PFSK-1 (cell line): ENCODE measurements at regions not wholly inside any gene's neighbourhood (a gene's known extent, or its start where the extent isn't known, plus 50 kb on each side); places are given as distances from the start of the nearest gene placed in this dataset.

Source experiments
- FOXP2 ChIP-seq: optimal IDR thresholded peaks from 2 replicates; pipeline ENCODE3; 2011; ENCODE audit warnings: borderline replicate concordance, control low read depth, inconsistent platforms; ENCODE audit not compliant: insufficient read depth; ENCODE audit errors: extremely low read length, extremely low read depth
- POLR2AphosphoS5 ChIP-seq: IDR thresholded peaks from 2 replicates; pipeline ENCODE4 v1.6.1; 2012; ENCODE audit warnings: low read depth, mild to moderate bottlenecking, control low read depth, low read length, moderate library complexity
- REST ChIP-seq, 2 experiments: IDR thresholded peaks; 2 replicates each; pipeline versions ENCODE4 v1.6.1 to v1.8.0; 2011 to 2012; ENCODE audit warnings: low read depth in 2 of 2, low read length in 2 of 2, control low read depth in 1 of 2, inconsistent platforms in 1 of 2, mild to moderate bottlenecking in 1 of 2, moderate library complexity in 1 of 2; ENCODE audit not compliant: insufficient read depth in 1 of 2
- SIN3A ChIP-seq: IDR thresholded peaks from 2 replicates; pipeline ENCODE4 v1.6.1; 2012; ENCODE audit warnings: mild to moderate bottlenecking, low read length, moderate library complexity, borderline replicate concordance; ENCODE audit not compliant: insufficient read depth
- TAF1 ChIP-seq: IDR thresholded peaks from 2 replicates; pipeline ENCODE4 v1.6.1; 2012; ENCODE audit warnings: low read length, control low read depth, borderline replicate concordance; ENCODE audit not compliant: insufficient read depth

GRCh38 chr22:47460176-47460575 lies 697.7 kb downstream of the TBC1D22A start:
- TF ChIP-seq POLR2AphosphoS5: no peak
- TF ChIP-seq SIN3A: no peak
- no peak for TF ChIP-seq REST (IDR thresholded peaks at IDR 0.05; ENCODE audit: insufficient read depth in 1 of 2, low read depth in 2 of 2, low read length in 2 of 2)
- no peak for TF ChIP-seq TAF1
- no peak for TF ChIP-seq FOXP2
